ENCODE measurements at regions not wholly inside any gene's neighbourhood (a gene's known extent, or its start where the extent isn't known, plus 50 kb on each side); places are given as distances from the start of the nearest gene placed in this dataset.

DNA sequence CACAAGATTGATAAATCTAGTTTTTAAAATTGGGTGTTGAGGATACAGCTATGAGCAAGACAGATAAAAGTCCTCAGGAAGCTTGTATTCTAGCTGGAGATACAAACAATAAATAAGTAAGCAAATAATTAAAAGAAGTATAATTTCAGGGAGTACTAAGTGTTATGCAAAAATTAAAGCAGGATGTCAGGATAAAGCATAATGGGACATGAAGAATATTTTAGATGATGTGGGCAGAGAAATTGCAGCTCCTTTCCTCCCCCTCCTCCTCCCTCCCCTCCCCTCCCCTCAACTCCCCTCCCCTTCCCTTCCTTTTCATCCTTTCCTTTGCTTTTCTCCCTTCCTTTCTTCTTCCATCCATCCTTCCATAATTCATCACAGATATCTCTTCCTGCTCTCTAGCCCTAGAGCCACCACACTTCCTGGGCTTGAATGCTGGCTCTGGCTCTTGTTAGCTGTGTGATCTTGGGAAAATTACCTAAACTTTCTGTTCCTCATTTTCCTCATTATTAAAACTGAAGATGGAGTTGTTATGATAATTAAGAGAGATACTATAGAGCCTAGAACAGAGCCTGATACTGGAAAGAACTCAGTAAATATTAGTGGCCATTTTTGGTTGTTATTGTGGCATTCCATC lies 323.9 kb downstream of the AACS start:
- TF ChIP-seq CTCF (IDR thresholded peaks at IDR 0.05 in 8 of 11, conservative IDR thresholded peaks at IDR 0.05 in 3 of 11): no peak
- TF ChIP-seq POLR2A (IDR thresholded peaks at IDR 0.05): no peak
- no peak for TF ChIP-seq POLR2AphosphoS5 (IDR thresholded peaks at IDR 0.05)
